H9 (cell line): ENCODE measurements at regions not wholly inside any gene's neighbourhood (a gene's known extent, or its start where the extent isn't known, plus 50 kb on each side); places are given as distances from the start of the nearest gene placed in this dataset.

ENCODE experiments used
- DNase-seq: peaks from one replicate; pipeline ENCODE4 v3.0.0-alpha.2; 2017
- H2AFZ ChIP-seq: one replicate; pipeline ENCODE4 v1.6.1; 2013; ENCODE audit warnings: mild to moderate bottlenecking, low read length, control low read depth, moderate library complexity
- H2AK5ac ChIP-seq: 2 replicates; pipeline ENCODE4 v1.6.1; 2013; ENCODE audit warnings: low read length, control low read depth, mixed read lengths; ENCODE audit not compliant: insufficient read length
- H2BK120ac ChIP-seq: one replicate; pipeline ENCODE4 v1.6.1; 2013; ENCODE audit warnings: low read depth, mild to moderate bottlenecking, low read length, control low read depth, inconsistent platforms; ENCODE audit not compliant: poor library complexity, severe bottlenecking
- H2BK12ac ChIP-seq: 2 replicates; pipeline ENCODE4 v1.6.1; 2013; ENCODE audit warnings: low read length, control low read depth, mixed read lengths, low read depth; ENCODE audit not compliant: insufficient read length
- H2BK15ac ChIP-seq: 2 replicates; pipeline ENCODE4 v1.6.1; 2013; ENCODE audit warnings: low read depth, low read length, control low read depth
- H2BK20ac ChIP-seq: one replicate; pipeline ENCODE4 v1.6.1; 2013; ENCODE audit warnings: low read depth, mild to moderate bottlenecking, low read length, control low read depth, inconsistent platforms; ENCODE audit not compliant: poor library complexity, severe bottlenecking
- H2BK5ac ChIP-seq: 2 replicates; pipeline ENCODE4 v1.6.1; 2013; ENCODE audit warnings: low read length, control low read depth, mixed read lengths; ENCODE audit not compliant: insufficient read length
- H3K14ac ChIP-seq: 2 replicates; pipeline ENCODE4 v1.6.1; 2013; ENCODE audit warnings: low read length, control low read depth; ENCODE audit not compliant: insufficient read depth
- H3K18ac ChIP-seq: 2 replicates; pipeline ENCODE4 v1.6.1; 2013; ENCODE audit warnings: low read depth, mild to moderate bottlenecking, mixed read lengths, low read length, control low read depth; ENCODE audit not compliant: insufficient read length
- H3K23ac ChIP-seq: 2 replicates; pipeline ENCODE4 v1.6.1; 2013; ENCODE audit warnings: low read length, control low read depth, mixed read lengths, low read depth; ENCODE audit not compliant: insufficient read length
- H3K23me2 ChIP-seq: 2 replicates; pipeline ENCODE4 v1.6.1; 2013; ENCODE audit warnings: low read depth, mild to moderate bottlenecking, mixed read lengths, low read length, control low read depth; ENCODE audit not compliant: insufficient read length, poor library complexity, severe bottlenecking
- H3K27ac ChIP-seq: 2 replicates; pipeline ENCODE4 v1.5.1; 2013; ENCODE audit warnings: low read length, control low read depth, mixed read lengths, low read depth; ENCODE audit not compliant: insufficient read length
- H3K27me3 ChIP-seq: 2 replicates; pipeline ENCODE4 v1.6.1; 2013; ENCODE audit warnings: low read length, control low read depth, inconsistent platforms; ENCODE audit not compliant: insufficient read depth
- H3K4ac ChIP-seq: 2 replicates; pipeline ENCODE4 v1.6.1; 2013; ENCODE audit warnings: low read depth, mild to moderate bottlenecking, control low read depth, inconsistent platforms, low read length, moderate library complexity
- H3K4me1 ChIP-seq: 2 replicates; pipeline ENCODE4 v1.6.1; 2013; ENCODE audit warnings: low read length, control low read depth, inconsistent platforms; ENCODE audit not compliant: insufficient read depth
- H3K4me2 ChIP-seq: 2 replicates; pipeline ENCODE4 v1.6.1; 2013; ENCODE audit warnings: low read length, control low read depth, mixed read lengths; ENCODE audit not compliant: insufficient read length, insufficient read depth
- H3K56ac ChIP-seq: 2 replicates; pipeline ENCODE4 v1.6.1; 2013; ENCODE audit warnings: low read depth, mild to moderate bottlenecking, mixed read lengths, low read length, control low read depth; ENCODE audit not compliant: insufficient read length
- H3K79me1 ChIP-seq: 2 replicates; pipeline ENCODE4 v1.6.1; 2013; ENCODE audit warnings: low read depth, mild to moderate bottlenecking, moderate library complexity, low read length, control low read depth, inconsistent platforms; ENCODE audit not compliant: insufficient read depth, poor library complexity, severe bottlenecking
- H3K79me2 ChIP-seq: 2 replicates; pipeline ENCODE4 v1.6.1; 2013; ENCODE audit warnings: low read length, control low read depth, inconsistent platforms; ENCODE audit not compliant: insufficient read depth
- H3K9ac ChIP-seq: 2 replicates; pipeline ENCODE4 v1.6.1; 2013; ENCODE audit warnings: low read length, control low read depth, mixed read lengths; ENCODE audit not compliant: insufficient read length; ENCODE audit errors: extremely low read depth
- H3K9me3 ChIP-seq: one replicate; pipeline ENCODE4 v1.6.1; 2013; ENCODE audit warnings: low read depth, low read length, inconsistent platforms; ENCODE audit not compliant: control insufficient read depth
- H3T11ph ChIP-seq: one replicate; pipeline ENCODE4 v1.6.1; 2013; ENCODE audit warnings: mild to moderate bottlenecking, low read length, control low read depth, inconsistent platforms
- H4K20me1 ChIP-seq: one replicate; pipeline ENCODE4 v1.6.1; 2013; ENCODE audit not compliant: control insufficient read depth, insufficient read length, insufficient read depth
- H4K5ac ChIP-seq: 2 replicates; pipeline ENCODE4 v1.6.1; 2013; ENCODE audit warnings: low read depth, mild to moderate bottlenecking, mixed read lengths, low read length, control low read depth; ENCODE audit not compliant: insufficient read length
- H4K8ac ChIP-seq: replicated peaks from 2 replicates; pipeline ENCODE4 v1.6.1; 2013; ENCODE audit warnings: low read length, control low read depth, mixed read lengths, low read depth; ENCODE audit not compliant: insufficient read length
- H4K91ac ChIP-seq: 2 replicates; pipeline ENCODE4 v1.6.1; 2013; ENCODE audit warnings: low read depth, mild to moderate bottlenecking, moderate library complexity, mixed read lengths, low read length, control low read depth; ENCODE audit not compliant: insufficient read length
- H3K27ac Mint-ChIP-seq, 3 experiments: 2 replicates in 2 of 3; 3 replicates in 1 of 3; pipeline ENCODE4 v1.8.0; 2020 to 2021; ENCODE audit warnings: mixed read lengths in 3 of 3, mild to moderate bottlenecking in 1 of 3, moderate library complexity in 1 of 3
- H3K27me3 Mint-ChIP-seq: 2 replicates; pipeline ENCODE4 v1.8.0; 2021; ENCODE audit warnings: low read depth, mild to moderate bottlenecking, moderate library complexity, mixed read lengths
- H3K36me3 Mint-ChIP-seq, 3 experiments: 2 replicates in 2 of 3; 3 replicates in 1 of 3; pipeline ENCODE4 v1.8.0; 2020 to 2021; ENCODE audit warnings: low read depth in 3 of 3, mixed read lengths in 3 of 3; ENCODE audit not compliant: insufficient read depth in 1 of 3
- H3K4me1 Mint-ChIP-seq, 2 experiments: 2 replicates each; pipeline ENCODE4 v1.8.0; 2020; ENCODE audit warnings: mixed read lengths in 2 of 2
- H3K4me3 Mint-ChIP-seq, 2 experiments: 2 replicates in 1 of 2; 3 replicates in 1 of 2; pipeline ENCODE4 v1.8.0; 2020 to 2021; ENCODE audit warnings: mild to moderate bottlenecking in 2 of 2, mixed read lengths in 2 of 2, moderate library complexity in 1 of 2
- H3K9me3 Mint-ChIP-seq, 2 experiments: 2 replicates in 1 of 2; 3 replicates in 1 of 2; pipeline ENCODE4 v1.8.0; 2020; ENCODE audit warnings: mild to moderate bottlenecking in 2 of 2, mixed read lengths in 2 of 2, moderate library complexity in 1 of 2
- CTCF ChIP-seq: fragments of 200-600 bp; sonication (generic); conservative IDR thresholded peaks from 3 replicates; pipeline ENCODE4 v1.8.0; 2021; ENCODE audit warnings: antibody characterized with exemption, mild to moderate bottlenecking
- WGBS: extraction: QIAGEN DNeasy Blood & Tissue Kit; methylation state at CpG from one replicate; pipeline ENCODE4 v1.1.7; 2013; ENCODE audit warnings: missing lambda C conversion rate, low lambda C conversion rate, mixed read lengths; ENCODE audit not compliant: insufficient read length; ENCODE audit errors: extremely low coverage; 5-methylcytosine and 5-hydroxymethylcytosine counted together

- H3K79me1 ChIP-seq = no peaks in the 10 kb centered on the region
- TF ChIP-seq CTCF = no peak
- no peaks in the 10 kb centered on the region for H3K4me1 Mint-ChIP-seq
- no peak overlapping the region for H2AK5ac ChIP-seq
- no peaks in the 10 kb centered on the region for H3K79me2 ChIP-seq
- H2BK5ac ChIP-seq = no peak overlapping the region
- H3K27me3 Mint-ChIP-seq = no peaks in the 10 kb centered on the region
- H3K4me2 ChIP-seq = no peak overlapping the region
- no peak overlapping the region for H4K8ac ChIP-seq
- no peaks in the 10 kb centered on the region for H4K20me1 ChIP-seq
- no CpG with 5 or more reads among the region's 5 CpGs for WGBS
- no peak overlapping the region for H3K14ac ChIP-seq
- no peak overlapping the region for H4K5ac ChIP-seq
- H3K4me3 Mint-ChIP-seq = no peak overlapping the region
- H2BK15ac ChIP-seq = no peak overlapping the region
- H3K4me1 ChIP-seq = no peaks in the 10 kb centered on the region
- H3K9ac ChIP-seq = no peak overlapping the region
- H4K91ac ChIP-seq = no peak overlapping the region
- no peak overlapping the region for H3T11ph ChIP-seq
- H3K56ac ChIP-seq = no peak overlapping the region
- no peaks in the 10 kb centered on the region for H3K23me2 ChIP-seq
- H3K27me3 ChIP-seq = no peaks in the 10 kb centered on the region
- H3K4ac ChIP-seq = no peak overlapping the region
- no peak overlapping the region for H3K23ac ChIP-seq
- H2AFZ ChIP-seq = no peak overlapping the region
- peak overlapping the region in 1 of 3 experiments; percentile 9; a peak in 1 of 7 replicates for H3K27ac Mint-ChIP-seq
- H2BK20ac ChIP-seq = no peak overlapping the region
- no peak overlapping the region for H3K27ac ChIP-seq
- H3K36me3 Mint-ChIP-seq = peaks cover 0 to 5% (median 0%) of the 10 kb centered on the region in 3 experiments; a peak in 1 of 7 replicates
- H2BK120ac ChIP-seq = no peak overlapping the region
- DNase-seq = no peak
- no peaks in the 10 kb centered on the region for H3K9me3 ChIP-seq
- no peak overlapping the region for H2BK12ac ChIP-seq
- no peak overlapping the region for H3K18ac ChIP-seq
- H3K9me3 Mint-ChIP-seq = peaks cover 3 to 4% of the 10 kb centered on the region in 2 experiments; a peak in 3 of 5 replicates
These were observed 146.9 kb downstream of the ZNF486 start for GRCh38 chr19:20313894-20314293.
